GM04504 (cell line): ENCODE measurements at regions not wholly inside any gene's neighbourhood (a gene's known extent, or its start where the extent isn't known, plus 50 kb on each side); places are given as distances from the start of the nearest gene placed in this dataset.
"Not testable (repeated sequence)": the region's sequence is repeated elsewhere in the genome, so short reads cannot be mapped to it uniquely, and the experiment has no call there.

Experiments
- DNase-seq: peaks from one replicate; pipeline ENCODE4 v3.0.0-alpha.2; 2012; ENCODE audit warnings: low read depth

GRCh38 chr1:148264374-148265276 is 112.5 kb upstream of the NBPF11 start:
- DNase-seq = no peak

DNA sequence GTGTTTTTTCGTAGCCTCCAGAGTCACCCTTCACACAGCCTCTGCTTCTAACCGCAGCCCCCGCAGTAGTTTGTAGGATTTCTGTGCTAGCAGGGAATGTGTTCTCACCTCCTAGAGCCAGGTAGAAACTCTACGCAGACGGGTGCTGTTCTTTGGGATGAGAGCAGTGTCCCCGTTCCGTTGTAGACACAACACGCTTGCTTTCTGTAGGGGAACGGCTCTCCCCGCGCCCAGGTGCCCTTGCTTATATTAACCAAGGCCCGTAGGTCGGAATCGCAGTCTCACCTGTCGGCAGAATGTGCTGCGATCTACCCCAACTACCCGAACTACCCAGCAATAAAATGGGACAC is 111.8 kb upstream of the NBPF11 start:
- no peak for DNase-seq

GRCh38 chr1:148263128-148263905 is 111.2 kb upstream of the NBPF11 start:
- no peak for DNase-seq

DNA sequence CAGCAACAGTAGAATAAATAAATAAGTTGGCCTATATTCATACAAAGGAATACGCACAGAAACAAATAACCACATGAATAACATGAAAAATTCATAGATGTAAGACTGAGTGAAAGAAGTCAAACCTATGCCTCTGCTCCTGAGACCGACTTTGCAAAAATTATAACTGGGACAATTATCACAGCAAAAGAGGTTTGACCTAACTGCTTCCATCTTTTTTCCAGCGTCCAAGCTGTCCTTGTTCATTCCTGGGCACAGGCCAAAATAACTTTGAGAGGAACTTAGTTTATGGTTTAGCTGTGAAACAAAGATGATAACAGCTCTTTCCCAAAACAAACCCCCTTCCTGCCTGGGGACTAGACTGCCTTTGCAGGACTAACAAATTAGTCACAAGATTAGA is 109.6 kb upstream of the NBPF11 start:
- DNase-seq = not testable (repeated sequence)

DNA sequence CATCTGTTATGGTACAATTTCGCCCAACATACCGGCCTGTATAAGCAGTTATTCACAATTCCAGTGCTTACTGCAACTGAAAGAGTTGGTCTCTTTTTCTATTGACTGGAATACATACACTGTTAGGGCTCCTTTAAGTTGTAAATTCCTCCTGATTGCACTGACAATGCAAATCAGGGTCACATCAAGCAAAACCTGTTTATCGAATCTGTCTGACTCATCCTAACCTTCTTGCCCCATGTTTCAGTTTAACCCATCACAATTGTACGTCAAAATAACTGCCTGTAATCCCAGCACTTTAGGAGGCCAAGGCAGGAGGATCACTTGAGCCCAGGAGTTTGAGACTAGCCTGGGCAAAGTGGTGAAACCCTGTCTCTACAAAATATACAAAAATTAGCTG is 105.8 kb upstream of the NBPF11 start:
- DNase-seq = not testable (repeated sequence)

GRCh38 chr1:148254611-148255429 is 102.7 kb upstream of the NBPF11 start:
- not testable (repeated sequence) for DNase-seq

GRCh38 chr1:148253808-148254207 is 101.7 kb upstream of the NBPF11 start:
- not testable (repeated sequence) for DNase-seq

- DNase-seq = not testable (repeated sequence)
These were observed 96.7 kb upstream of the NBPF11 start for GRCh38 chr1:148248798-148249197.

GRCh38 chr1:148246258-148246861 is 94.3 kb upstream of the NBPF11 start:
- not testable (repeated sequence) for DNase-seq

DNA sequence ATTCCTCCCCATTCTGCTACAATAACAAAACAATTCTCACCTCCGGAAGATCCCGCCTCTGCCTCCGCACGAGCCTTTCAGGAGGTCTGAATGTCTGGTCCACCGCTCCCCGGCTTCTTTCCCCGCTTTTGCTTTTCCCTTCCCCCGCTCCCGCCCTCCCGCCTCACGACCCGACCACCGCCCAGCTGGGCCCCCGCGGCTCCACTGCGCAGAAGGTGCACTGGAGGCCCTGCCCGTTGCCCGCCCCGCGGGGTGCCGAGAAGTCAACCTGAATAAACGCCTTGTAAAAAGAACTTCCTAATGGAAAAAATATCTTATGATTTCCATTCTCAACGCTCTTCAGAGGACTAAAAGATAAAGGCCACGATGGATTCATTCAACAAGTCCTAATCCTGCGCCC is 93.8 kb upstream of the NBPF11 start:
- not testable (repeated sequence) for DNase-seq

- DNase-seq = not testable (repeated sequence)
These were observed 93.4 kb upstream of the NBPF11 start for GRCh38 chr1:148245443-148245842.

GRCh38 chr1:148233250-148233649 is 81.2 kb upstream of the NBPF11 start:
- DNase-seq = not testable (repeated sequence)

- not testable (repeated sequence) for DNase-seq
These were observed 76.8 kb upstream of the NBPF11 start for GRCh38 chr1:148228846-148229245.

DNA sequence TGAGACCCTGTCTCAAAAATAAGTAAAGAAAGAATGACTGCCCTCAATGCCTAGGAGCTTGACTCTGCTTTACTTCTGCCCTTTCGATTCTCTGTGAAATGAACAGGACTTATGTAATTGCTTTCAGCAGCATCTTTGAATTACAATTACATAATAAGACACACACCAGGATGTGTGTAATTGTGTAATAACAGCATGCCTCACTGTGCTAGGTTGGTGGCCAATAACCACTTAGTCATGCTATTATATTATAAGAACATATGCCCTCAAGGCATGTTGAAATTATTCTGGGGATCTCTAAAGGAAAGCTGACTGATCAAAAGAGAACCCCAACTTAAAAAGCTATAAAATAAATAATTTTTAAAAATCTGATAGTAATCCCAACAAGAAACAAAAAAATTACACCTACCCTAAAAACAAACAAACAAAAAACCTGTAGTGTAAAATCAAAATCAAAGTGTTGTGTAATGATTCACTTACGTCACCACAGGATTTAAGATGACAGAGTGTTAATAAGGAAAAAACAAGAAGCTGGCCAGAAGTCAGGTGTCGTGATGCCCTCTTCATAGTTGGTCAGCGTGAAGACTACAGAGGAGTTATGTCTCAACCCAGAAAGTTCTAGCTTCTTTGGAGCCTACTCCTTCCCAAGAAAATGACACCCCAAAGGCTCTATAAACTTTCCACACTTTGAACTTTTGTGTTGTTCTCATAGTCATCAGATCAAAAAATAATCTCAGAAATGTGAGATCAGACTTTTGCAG is 70.5 kb upstream of the NBPF11 start:
- DNase-seq = not testable (repeated sequence)

GRCh38 chr1:148221593-148221992 is 69.5 kb upstream of the NBPF11 start:
- not testable (repeated sequence) for DNase-seq

- not testable (repeated sequence) for DNase-seq
These were observed 67.1 kb upstream of the NBPF11 start for GRCh38 chr1:148219229-148219628.

DNA sequence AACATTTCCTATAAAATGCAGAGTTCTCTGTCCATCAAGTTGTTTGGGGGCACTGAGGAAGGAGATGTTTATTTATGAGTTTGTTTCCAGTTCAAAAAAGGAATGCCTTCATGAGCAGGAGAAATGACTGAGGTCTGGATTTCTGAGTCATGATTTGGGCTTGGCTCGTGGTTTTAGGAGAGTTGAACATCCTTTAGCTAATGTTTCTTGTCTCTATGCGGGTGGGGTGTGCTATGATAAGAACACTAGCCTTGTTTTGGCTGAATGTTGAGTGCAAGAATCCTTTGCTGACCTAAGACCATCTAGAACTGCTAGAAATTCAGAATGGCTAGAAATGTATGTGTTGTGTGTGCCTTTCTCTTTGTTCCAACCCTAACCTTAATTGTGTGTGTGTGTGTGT is 59.1 kb upstream of the NBPF11 start:
- DNase-seq = not testable (repeated sequence)

GRCh38 chr1:148210624-148211023 is 58.5 kb upstream of the NBPF11 start:
- DNase-seq = not testable (repeated sequence)

DNA sequence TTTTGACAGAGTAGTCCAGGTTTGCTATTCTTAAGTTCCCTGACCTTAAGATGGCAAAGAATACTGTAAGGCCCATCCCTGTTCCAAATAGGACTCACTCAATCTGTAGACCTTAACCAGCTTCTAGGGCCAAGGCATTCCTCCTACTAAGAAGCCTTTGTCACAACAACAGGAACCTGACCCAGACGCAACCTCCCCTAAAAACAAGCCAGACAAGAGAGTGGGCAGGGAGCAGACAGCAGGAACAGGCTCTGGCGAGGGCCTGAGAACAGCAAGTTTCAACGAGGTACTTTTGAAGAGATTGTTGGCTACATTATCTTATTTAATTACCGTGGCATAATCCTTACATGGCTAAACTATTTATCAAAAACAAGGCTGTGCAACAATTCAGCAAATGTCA is 58.1 kb upstream of the NBPF11 start:
- not testable (repeated sequence) for DNase-seq

DNA sequence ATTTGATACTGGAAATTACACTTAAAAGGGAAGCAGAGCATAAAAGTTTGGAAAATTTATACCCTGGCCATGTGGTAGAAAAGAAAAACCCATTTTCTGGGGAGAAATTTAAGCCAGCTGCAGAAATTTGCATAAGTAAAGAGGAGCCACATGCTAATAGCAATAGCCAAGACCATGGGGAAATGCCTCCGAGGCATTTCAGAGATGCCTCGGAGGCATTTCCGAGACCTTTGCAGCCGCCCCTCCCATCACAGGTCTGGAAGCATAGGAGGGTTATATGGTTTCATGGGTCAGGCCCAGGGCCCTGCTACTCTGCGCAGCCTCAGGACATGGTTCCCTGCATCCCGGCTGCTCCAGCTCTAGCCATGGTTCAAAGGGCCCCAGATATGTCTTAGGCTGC is 49.9 kb upstream of the NBPF11 start:
- DNase-seq = not testable (repeated sequence)
